ENCODE measurements at regions not wholly inside any gene's neighbourhood (a gene's known extent, or its start where the extent isn't known, plus 50 kb on each side); places are given as distances from the start of the nearest gene placed in this dataset.

DNA sequence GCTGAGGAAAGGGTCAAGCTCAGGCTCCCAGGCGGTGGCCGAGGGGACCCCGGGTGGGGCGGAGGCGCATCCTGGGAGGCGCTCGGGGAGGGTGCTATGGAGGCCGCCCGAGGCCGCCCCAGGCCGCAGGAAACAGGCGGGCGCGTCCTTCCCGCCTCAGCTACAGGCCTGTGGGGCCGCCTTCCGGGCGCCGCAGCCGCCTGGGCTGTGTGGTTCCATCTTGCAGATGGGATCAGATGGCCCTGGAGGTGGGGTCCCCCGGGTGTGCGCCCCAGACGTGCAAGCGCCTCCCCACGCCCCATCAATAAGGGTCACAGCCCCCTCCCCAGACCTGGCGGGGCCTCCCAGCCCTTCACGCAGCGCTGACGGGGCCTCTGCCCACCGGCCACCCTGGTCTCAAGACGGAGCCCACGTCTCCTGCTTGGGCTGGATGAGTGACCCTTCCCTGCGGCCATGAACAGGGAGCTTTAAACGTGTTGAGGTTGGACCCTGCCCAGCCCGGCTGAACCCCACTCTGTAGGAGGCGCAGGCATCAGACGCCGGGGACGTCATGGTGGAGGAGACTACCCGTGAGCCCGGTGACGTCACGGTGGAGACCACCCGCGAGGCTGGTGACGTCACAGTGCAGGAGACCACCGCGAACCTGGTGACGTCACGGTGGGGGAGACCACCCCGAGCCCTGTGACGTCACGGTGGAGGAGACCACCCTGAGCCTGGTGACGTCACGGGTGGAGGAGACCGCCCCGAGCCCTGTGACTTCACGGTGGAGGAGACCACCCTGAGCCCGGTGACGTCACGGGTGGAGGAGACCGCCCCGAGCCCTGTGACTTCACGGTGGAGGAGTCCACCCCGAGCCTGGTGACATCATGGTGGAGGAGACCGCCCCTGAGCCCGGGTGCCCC is 267.0 kb downstream of the DLL1 start:
- DNase-seq (ENCODE audit: low spot score): no peak
- in situ Hi-C loops (cut with HindIII; ENCODE audit: low sequenced_read_pairs): no loop called here

DNA sequence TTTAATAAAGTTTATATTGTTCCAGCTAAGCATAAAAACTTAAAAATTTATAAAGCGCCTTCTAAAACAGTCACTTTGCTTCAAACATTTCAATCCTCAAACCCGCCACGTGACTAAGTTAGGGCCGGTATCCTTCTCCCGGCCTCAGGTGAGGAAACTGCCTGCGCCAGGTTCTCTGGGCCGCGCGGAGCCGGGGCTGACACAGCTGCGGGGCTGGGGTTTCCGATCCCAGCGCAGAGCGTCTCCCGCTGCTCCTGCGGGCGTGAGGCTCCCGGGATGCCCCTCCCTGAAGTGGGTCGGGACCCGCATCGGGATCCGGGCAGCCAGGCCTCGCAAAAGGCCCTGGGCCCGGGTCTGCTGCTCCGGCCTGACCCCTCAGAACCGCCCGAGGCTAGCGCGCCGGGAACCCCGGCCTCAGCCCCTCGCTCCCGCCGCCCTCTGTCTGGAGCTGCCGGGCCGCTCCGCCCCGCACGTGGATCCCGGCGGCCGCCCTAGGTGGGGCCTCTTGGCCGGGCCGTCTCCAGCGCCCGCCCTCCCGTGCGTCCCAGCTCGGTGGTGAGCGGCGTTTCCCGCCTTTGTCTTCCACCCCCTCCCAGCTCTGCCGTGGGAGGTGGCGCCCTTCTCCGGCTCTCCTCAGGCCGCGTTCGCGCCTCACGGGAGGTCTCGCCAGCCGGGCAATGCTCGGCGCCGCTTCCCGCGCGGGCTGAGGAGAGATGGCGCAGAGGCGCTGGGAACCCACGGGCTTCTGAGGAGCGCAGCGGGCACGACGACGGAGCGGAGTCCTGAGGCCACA is 267.9 kb downstream of the DLL1 start:
- in situ Hi-C loops (cut with HindIII; ENCODE audit: low sequenced_read_pairs): no loop called here

DNA sequence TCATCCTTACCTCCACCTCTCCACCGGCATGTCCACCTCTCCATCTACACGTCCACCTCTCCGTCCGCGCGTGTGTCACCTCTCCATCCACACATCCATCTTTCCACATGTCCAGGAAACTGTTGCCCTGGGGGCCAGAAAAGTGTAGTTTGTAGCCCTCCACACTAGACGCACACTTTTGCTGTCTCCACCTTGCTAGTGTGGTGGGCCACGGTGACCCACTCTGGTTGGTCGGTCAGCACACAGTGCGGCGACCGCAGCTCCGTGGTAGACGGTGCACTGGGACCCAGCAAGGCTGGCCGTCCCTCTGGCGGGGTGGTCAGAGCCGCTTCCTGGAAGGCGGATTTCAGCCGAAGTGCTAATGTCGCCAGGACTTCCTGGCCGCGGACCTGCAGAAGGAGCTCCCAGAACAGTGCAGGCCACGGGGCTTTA is 268.6 kb downstream of the DLL1 start:
- in situ Hi-C loops (cut with HindIII; ENCODE audit: low sequenced_read_pairs): no loop called here
- DNase-seq (ENCODE audit: low spot score): no peak

More for the DNA sequence above, 267.9 kb downstream of the DLL1 start:
- DNase-seq (ENCODE audit: low spot score): no peak

DNA sequence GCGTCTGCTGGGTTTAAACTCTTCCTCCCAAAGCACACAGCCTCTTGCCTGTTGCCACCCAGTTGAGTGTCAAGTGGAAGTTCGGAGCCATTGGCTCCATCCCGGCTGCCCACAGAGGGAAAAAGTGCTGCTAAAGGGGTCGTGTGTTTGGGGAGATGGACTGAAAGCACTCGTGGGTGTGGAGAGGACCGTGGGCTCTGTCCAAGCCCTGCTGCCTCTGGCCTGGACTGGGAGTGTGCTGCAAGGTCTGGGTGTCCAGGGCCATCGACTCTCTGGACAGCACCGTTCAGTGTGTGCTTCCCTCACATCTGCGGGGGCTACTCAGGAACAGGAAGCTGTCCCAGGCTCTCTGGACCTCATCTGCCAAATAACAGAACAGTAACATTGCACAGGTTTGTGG is 269.3 kb downstream of the DLL1 start:
- DNase-seq (ENCODE audit: low spot score): no peak
- in situ Hi-C loops (cut with HindIII; ENCODE audit: low sequenced_read_pairs): no loop called here

- in situ Hi-C loops (cut with HindIII; ENCODE audit: low sequenced_read_pairs): no loop called here
- DNase-seq (ENCODE audit: low spot score): no peak
Measured at GRCh38 chr6:170019818-170020583, 268.6 kb downstream of the ERMARD start.

DNA sequence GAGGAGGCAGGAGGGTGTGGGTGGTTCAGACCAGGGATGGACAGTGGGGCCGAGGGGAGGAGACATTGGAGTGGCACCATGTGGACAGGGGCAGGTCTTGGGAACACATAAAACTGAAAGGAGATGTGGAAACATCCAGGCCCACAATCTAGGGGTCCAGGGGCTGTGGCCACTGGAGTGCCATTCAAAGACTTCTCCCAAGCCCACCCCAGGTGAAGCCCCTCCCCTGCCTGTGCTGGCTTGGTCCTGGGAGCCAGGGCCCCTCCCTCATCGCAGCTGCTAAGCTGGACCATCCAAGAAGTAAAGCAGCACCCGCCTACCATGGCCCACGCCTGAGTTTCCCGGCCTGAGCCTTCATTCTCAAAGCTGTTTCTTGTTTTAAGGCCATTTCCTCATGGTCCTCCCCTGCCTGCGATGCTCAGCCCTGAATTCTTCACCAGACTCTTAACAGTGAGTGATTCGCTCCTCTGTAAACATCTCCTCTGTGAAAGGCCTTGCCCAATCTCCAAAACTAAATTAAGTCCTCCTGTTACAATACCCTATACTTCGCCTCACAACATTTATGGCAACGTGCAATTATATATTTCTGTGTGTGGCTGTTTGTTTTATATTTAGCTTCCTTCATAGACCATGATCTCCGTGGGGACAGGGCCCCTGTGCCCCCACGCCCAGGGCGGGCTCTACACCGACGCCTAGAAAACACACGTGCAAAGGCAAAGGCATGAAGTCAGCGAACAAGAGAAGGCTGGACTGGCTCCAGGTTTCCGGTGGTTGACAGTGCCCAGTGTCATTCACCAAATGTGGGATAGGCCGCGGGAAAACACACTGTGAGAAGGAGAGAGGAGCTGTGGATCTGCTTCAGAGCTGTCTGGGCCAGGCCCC is 267.8 kb downstream of the ERMARD start:
- in situ Hi-C loops (cut with HindIII; ENCODE audit: low sequenced_read_pairs): no loop called here
- DNase-seq (ENCODE audit: low spot score): no peak

GRCh38 chr6:170018422-170018935 is 267.1 kb downstream of the ERMARD start:
- no peak for DNase-seq (ENCODE audit: low spot score)
- in situ Hi-C loops (cut with HindIII; ENCODE audit: low sequenced_read_pairs): no loop called here

- in situ Hi-C loops (cut with HindIII; ENCODE audit: low sequenced_read_pairs): no loop called here
- no peak for DNase-seq (ENCODE audit: low spot score)
Measured at GRCh38 chr6:170017603-170018320, 266.3 kb downstream of the ERMARD start.

- in situ Hi-C loops (cut with HindIII; ENCODE audit: low sequenced_read_pairs): no loop called here
- no peak for DNase-seq (ENCODE audit: low spot score)
Measured at GRCh38 chr6:170013815-170014214, 262.4 kb downstream of the ERMARD start.

GRCh38 chr6:170012037-170012330 is 260.6 kb downstream of the ERMARD start:
- in situ Hi-C loops (cut with HindIII; ENCODE audit: low sequenced_read_pairs): no loop called here
- DNase-seq (ENCODE audit: low spot score): no peak

DNA sequence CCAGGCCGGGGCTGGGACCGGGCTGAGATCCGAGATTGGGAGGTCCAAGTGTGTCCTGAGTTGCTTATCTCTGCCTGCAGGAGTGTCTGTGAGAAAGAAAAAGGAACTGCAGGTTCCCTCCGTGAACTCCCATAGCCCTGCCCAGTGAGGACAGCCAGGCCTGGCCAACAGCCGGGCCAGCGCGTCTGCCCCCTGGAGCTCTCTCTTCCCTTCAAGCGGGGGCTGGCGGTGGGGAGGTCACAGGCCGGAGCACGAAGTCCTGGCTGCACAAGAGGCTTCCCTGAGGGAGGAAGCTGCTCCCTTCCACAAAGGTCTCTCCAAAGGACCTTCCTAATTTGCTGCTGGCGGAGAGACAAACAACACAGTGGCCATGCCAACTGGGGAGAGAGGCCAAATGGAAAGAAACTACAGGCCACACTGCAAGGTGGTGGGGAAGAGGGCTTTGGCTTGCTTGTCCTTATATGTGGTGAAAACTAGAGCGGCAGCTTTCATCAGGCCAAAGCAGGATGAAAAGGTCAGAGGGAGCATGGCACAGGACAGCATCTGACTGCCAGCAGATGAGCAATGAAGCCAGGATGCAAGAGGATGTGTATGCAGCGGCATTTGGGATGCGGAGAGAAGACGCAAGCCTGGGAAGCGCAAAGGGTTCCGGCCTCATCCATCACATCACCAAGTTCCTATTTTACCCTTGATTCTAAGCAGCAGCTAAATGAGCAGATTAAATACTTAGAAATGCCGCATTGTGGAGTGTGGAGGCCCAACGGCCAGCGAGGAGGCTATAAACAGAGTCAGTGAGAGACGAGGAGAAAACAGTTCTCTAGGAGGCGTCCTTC is 260.0 kb downstream of the ERMARD start:
- in situ Hi-C loops (cut with HindIII; ENCODE audit: low sequenced_read_pairs): no loop called here

DNA sequence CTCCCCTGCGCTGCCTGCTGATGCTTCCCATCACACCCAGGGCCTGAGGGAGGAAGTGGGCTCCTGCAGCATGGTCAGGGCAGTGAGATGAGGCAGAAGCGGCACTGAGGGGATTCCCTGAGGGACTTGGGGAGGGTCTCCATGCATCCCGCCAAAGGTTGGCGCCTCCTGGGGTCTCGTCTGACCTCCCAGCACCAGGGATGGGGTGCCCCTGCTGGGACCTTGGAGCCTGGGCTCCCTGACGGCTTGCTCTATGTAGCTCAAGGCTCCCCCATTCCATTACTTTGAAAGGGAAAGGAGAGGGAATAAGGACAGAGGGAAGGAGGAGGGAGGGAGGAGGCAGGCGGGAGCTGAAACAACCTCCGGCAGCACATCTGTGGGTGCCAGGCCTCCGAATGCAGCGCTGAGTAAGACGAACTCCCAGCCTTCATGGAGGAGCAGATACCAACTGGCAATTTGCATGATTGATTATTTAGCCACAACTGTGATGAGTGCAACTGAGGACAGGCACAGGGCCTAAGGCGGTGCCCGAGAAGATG is 259.3 kb downstream of the ERMARD start:
- in situ Hi-C loops (cut with HindIII; ENCODE audit: low sequenced_read_pairs): no loop called here
- DNase-seq (ENCODE audit: low spot score): no peak

More for the DNA sequence above, 260.0 kb downstream of the ERMARD start:
- DNase-seq (ENCODE audit: low spot score): peak; percentile 43

DNA sequence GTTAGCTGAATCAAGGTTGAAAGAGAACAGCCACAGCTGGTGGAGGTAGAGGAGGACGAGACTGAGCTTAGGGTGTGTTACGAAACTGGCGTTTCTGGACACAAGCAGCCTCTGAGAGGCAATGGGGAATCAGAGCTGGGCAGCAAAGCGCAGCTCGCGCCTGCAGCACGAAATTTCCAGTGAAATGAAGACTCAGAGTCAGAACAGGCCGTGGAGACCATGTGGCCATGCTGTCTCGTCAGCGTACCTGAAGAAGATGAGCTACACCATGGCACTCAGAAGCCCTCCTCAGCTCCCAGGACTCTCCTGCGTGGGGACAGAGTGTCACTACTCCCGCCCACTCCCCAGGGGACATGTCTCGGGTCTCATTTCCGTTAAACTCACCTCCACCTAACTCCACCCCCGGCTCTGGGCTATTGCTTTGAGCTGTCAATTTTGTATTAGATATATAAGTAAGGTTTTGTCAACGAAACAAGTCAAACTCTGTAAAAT is 256.9 kb downstream of the ERMARD start:
- DNase-seq (ENCODE audit: low spot score): no peak
- in situ Hi-C loops (cut with HindIII; ENCODE audit: low sequenced_read_pairs): no loop called here

- DNase-seq (ENCODE audit: low spot score): no peak
- in situ Hi-C loops (cut with HindIII; ENCODE audit: low sequenced_read_pairs): no loop called here
Measured at GRCh38 chr6:170007468-170008293, 256.3 kb downstream of the ERMARD start.

- in situ Hi-C loops (cut with HindIII; ENCODE audit: low sequenced_read_pairs): no loop called here
- no peak for DNase-seq (ENCODE audit: low spot score)
Measured at GRCh38 chr6:170006900-170007467, 255.6 kb downstream of the ERMARD start.

Data from G401 (cell line).